OCI-LY3 (cell line): ENCODE measurements at regions not wholly inside any gene's neighbourhood (a gene's known extent, or its start where the extent isn't known, plus 50 kb on each side); places are given as distances from the start of the nearest gene placed in this dataset.

Experiments used
- EZH2phosphoT487 ChIP-seq: fragments of 200-600 bp; shearing (Covaris generic); IDR thresholded peaks from 2 replicates; pipeline ENCODE4 v1.6.1; 2018; ENCODE audit warnings: antibody characterized with exemption, mixed run types, low read depth
- TF ChIP-seq, protein P1 (sequence below): fragments of 200-600, 300-600 bp; sonication (generic); IDR thresholded peaks from 2 replicates; pipeline ENCODE4 v1.5.1; 2014; ENCODE audit warnings: antibody characterized with exemption, low read length, low read depth

DNA sequence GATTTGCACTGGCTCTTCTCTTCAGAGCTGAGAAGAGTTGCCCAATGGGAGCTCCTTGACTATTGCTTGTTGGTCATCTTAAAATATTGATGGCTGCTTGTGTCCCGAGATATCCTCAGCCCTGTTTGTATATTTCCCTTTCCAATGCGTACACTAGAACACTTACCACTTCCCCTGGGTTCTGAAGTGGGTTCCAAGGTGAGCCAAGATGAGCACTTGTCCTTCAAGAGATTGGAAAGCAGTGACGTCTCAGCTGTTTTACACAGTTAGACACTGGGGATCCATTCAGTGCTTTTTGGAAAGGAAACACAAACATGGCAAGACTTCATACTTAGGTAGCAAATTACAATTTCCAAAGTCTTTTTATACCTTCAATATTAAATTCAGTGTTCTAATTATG is 716.4 kb upstream of the CITED2 start:
- TF ChIP-seq, protein P1, sequence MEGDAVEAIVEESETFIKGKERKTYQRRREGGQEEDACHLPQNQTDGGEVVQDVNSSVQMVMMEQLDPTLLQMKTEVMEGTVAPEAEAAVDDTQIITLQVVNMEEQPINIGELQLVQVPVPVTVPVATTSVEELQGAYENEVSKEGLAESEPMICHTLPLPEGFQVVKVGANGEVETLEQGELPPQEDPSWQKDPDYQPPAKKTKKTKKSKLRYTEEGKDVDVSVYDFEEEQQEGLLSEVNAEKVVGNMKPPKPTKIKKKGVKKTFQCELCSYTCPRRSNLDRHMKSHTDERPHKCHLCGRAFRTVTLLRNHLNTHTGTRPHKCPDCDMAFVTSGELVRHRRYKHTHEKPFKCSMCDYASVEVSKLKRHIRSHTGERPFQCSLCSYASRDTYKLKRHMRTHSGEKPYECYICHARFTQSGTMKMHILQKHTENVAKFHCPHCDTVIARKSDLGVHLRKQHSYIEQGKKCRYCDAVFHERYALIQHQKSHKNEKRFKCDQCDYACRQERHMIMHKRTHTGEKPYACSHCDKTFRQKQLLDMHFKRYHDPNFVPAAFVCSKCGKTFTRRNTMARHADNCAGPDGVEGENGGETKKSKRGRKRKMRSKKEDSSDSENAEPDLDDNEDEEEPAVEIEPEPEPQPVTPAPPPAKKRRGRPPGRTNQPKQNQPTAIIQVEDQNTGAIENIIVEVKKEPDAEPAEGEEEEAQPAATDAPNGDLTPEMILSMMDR: no peak
- TF ChIP-seq EZH2phosphoT487: no peak
